Kidney (tissue), 13 donors: ENCODE measurements at regions not wholly inside any gene's neighbourhood (a gene's known extent, or its start where the extent isn't known, plus 50 kb on each side); places are given as distances from the start of the nearest gene placed in this dataset.
A peak's percentile ranks its signal among the peaks of the same experiment; 100 is the strongest.

Experiments
- DNase-seq, 5 donors: peaks; one replicate each; pipeline ENCODE4 v3.0.0-alpha.2; 2013 to 2020
- FAIRE-seq: peaks from 2 replicates; lab custom pipeline; 2012; peaks lifted over from hg19 to GRCh38; lab: Jason Lieb, UNC
- H3K27ac ChIP-seq, 2 donors: one replicate each; pipeline ENCODE4 v1.7.0; 2013; ENCODE audit warnings: low read depth in 2 of 2, low read length in 2 of 2, inconsistent platforms in 1 of 2
- H3K27me3 ChIP-seq: one replicate; pipeline ENCODE4 v1.7.1; 2013; ENCODE audit warnings: low read length, inconsistent platforms; ENCODE audit not compliant: control insufficient read depth, insufficient read depth
- H3K36me3 ChIP-seq, 3 donors: one replicate each; pipeline versions ENCODE4 v1.7.0 to v1.7.1; 2013; ENCODE audit warnings: low read length in 3 of 3, control low read depth in 1 of 3, inconsistent platforms in 1 of 3; ENCODE audit not compliant: insufficient read depth in 3 of 3, control insufficient read depth in 2 of 3
- H3K4me1 ChIP-seq, 3 donors: one replicate each; pipeline versions ENCODE4 v1.7.0 to v1.7.1; 2013; ENCODE audit warnings: low read length in 3 of 3, inconsistent platforms in 1 of 3, low read depth in 1 of 3; ENCODE audit not compliant: control insufficient read depth in 2 of 3, insufficient read depth in 2 of 3
- H3K4me3 ChIP-seq, 3 donors: one replicate each; pipeline versions ENCODE4 v1.7.0 to v1.8.1; 2013; ENCODE audit warnings: low read length in 3 of 3, control low read depth in 1 of 3, inconsistent platforms in 1 of 3
- H3K9ac ChIP-seq, 3 donors: one replicate each; pipeline versions ENCODE4 v1.7.0 to v1.7.1; 2013; ENCODE audit warnings: low read length in 3 of 3, control low read depth in 1 of 3, inconsistent platforms in 1 of 3
- H3K9me3 ChIP-seq, 3 donors: one replicate each; pipeline versions ENCODE4 v1.7.0 to v1.7.1; 2013; ENCODE audit warnings: low read length in 3 of 3, control low read depth in 1 of 3, inconsistent platforms in 1 of 3; ENCODE audit not compliant: control insufficient read depth in 2 of 3, insufficient read depth in 1 of 3
- CTCF ChIP-seq: IDR thresholded peaks from 3 replicates; pipeline ENCODE4 v1.5.1; 2012; ENCODE audit warnings: mild to moderate bottlenecking, moderate library complexity, borderline replicate concordance; ENCODE audit not compliant: insufficient read depth; ENCODE audit errors: extremely low read depth
- intact Hi-C: fragments of 100-400 bp; cut with DNase I; formaldehyde crosslinking; loops from one replicate; pipeline ENCODE4 v1.11.1; 2022
- donor health status: control.
- donor health status: control.
- donor health status: control.
- donor health status: control.
- donor health status: control.
- donor health status: DM: yes; HTN: yes; CAD: no.
- donor health status: Normal renal cell carcinoma (clear cell type).

DNA sequence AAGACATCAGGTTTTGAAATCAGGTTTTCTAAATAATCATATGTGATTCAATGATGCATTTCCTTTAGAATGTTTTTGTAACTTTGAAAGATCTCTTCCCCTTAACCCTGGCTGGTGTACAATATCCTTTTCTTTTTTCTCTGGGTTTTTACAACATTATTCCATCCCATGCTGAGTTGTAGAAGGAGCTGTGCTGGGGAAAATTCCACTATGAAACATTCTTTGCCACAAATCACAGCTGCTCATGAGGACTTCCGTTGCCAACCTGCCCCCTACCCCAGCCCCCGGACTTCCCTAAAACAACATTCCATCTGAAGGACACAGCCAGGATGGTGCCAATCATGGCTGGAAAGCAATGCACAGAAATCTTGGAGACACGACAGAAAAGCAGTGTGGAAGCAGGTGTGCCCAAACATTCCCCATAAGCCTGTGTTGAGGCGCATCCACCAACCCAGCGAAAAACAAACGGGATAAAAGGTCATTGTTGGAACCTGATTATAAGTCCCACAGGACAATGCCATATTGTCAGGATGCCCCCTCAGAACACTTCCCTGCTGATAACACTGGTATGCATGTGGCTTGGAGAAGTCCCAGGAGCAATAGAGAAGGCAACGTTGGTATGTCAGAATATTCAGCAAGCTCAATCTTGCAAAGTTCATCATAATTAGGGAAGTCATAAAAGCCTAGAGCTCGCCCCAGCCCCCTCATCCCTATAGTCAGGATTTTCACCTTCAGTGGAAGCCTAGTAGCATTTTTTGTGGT, 475.0 kb downstream of the HS3ST3B1 start:
- no peak overlapping the region for H3K9ac ChIP-seq
- H3K9me3 ChIP-seq, result no peaks in the 10 kb centered on the region
- H3K4me1 ChIP-seq, result no peaks in the 10 kb centered on the region
- intact Hi-C loops, result no loop called here
- H3K4me3 ChIP-seq, result no peak overlapping the region
- TF ChIP-seq CTCF, result no peak
- H3K36me3 ChIP-seq, result no peaks in the 10 kb centered on the region
- no peak overlapping the region for H3K27ac ChIP-seq
- H3K27me3 ChIP-seq, result no peaks in the 10 kb centered on the region
- FAIRE-seq (no peak), DNase-seq (peak in 1 of 5 donors; percentile 30)

GRCh38 chr17:14774774-14775173, 473.9 kb downstream of the HS3ST3B1 start:
- Histone ChIP-seq H3K9me3 (no peaks in the 10 kb centered on the region), H3K4me3 (no peak overlapping the region), H3K36me3 (no peaks in the 10 kb centered on the region), H3K27ac (no peak overlapping the region), H3K4me1 (no peaks in the 10 kb centered on the region), H3K27me3 (no peaks in the 10 kb centered on the region), H3K9ac (no peak overlapping the region)
- no peak for TF ChIP-seq CTCF
- intact Hi-C loops, result no loop called here
- DNase-seq, result no peak
- FAIRE-seq, result no peak

- TF ChIP-seq CTCF, result no peak
- no peak overlapping the region for H3K9ac ChIP-seq
- intact Hi-C loops, result no loop called here
- DNase-seq (no peak), FAIRE-seq (no peak)
- no peaks in the 10 kb centered on the region for H3K36me3 ChIP-seq
- H3K27ac ChIP-seq, result no peak overlapping the region
- H3K27me3 ChIP-seq, result no peaks in the 10 kb centered on the region
- H3K9me3 ChIP-seq, result no peaks in the 10 kb centered on the region
- no peaks in the 10 kb centered on the region for H3K4me1 ChIP-seq
- no peak overlapping the region for H3K4me3 ChIP-seq
Observed at GRCh38 chr17:14772776-14773175, 471.9 kb downstream of the HS3ST3B1 start.
